Gastrocnemius medialis (tissue), 4 donors: ENCODE measurements at regions not wholly inside any gene's neighbourhood (a gene's known extent, or its start where the extent isn't known, plus 50 kb on each side); places are given as distances from the start of the nearest gene placed in this dataset.

Source experiments
- POLR2A ChIP-seq, 2 donors: fragments of 450-650 bp; IDR thresholded peaks; one replicate each; pipeline ENCODE4 v1.6.1; 2017; ENCODE audit warnings: antibody characterized with exemption in 2 of 2, mild to moderate bottlenecking in 2 of 2, moderate library complexity in 2 of 2
- TF ChIP-seq, protein P1 (sequence below), 5 experiments: fragments of 450-650 bp in 3 of 5; fragments of 200-600 bp in 2 of 5; sonication (generic) in 2 of 5; IDR thresholded peaks in 4 of 5; conservative IDR thresholded peaks in 1 of 5; 1 replicate in 4 of 5; 2 replicates in 1 of 5; pipeline ENCODE4 v1.5.1; 2016 to 2019; ENCODE audit warnings: antibody characterized with exemption in 5 of 5, mild to moderate bottlenecking in 3 of 5, moderate library complexity in 3 of 5

DNA sequence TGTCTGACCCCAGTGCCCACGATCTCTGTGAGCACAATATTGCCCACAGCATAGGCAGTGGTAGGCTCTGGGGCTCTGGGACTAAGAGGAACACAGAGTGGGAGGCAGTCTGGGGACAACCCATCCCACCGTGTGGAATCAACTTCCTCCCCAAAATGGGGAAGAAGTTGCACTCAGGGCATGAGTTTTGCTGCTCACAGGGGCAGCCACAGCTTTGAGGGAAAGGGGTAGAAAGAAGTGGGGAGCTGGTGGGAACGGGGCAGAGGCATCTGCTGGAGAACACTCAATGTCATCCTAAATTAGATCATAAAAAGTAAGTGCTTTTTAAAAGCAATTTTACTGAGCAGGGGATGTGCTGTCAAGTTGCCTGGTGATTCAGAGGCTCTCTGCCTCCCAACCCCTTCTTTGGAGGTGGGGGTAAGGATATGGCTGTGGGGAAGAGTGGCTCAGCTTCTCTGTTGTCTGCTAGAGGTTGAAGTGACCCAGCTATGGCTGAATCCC lies 233.8 kb upstream of the NCAM1 start:
- TF ChIP-seq, protein P1, sequence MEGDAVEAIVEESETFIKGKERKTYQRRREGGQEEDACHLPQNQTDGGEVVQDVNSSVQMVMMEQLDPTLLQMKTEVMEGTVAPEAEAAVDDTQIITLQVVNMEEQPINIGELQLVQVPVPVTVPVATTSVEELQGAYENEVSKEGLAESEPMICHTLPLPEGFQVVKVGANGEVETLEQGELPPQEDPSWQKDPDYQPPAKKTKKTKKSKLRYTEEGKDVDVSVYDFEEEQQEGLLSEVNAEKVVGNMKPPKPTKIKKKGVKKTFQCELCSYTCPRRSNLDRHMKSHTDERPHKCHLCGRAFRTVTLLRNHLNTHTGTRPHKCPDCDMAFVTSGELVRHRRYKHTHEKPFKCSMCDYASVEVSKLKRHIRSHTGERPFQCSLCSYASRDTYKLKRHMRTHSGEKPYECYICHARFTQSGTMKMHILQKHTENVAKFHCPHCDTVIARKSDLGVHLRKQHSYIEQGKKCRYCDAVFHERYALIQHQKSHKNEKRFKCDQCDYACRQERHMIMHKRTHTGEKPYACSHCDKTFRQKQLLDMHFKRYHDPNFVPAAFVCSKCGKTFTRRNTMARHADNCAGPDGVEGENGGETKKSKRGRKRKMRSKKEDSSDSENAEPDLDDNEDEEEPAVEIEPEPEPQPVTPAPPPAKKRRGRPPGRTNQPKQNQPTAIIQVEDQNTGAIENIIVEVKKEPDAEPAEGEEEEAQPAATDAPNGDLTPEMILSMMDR (IDR thresholded peaks at IDR 0.05 in 4 of 5, conservative IDR thresholded peaks at IDR 0.05 in 1 of 5), result no peak
- TF ChIP-seq POLR2A (IDR thresholded peaks at IDR 0.05), result no peak
